SH-SY5Y (cell line): ENCODE measurements at regions not wholly inside any gene's neighbourhood (a gene's known extent, or its start where the extent isn't known, plus 50 kb on each side); places are given as distances from the start of the nearest gene placed in this dataset.

Source experiments
- GATA2 ChIP-seq: IDR thresholded peaks from 2 replicates; pipeline ENCODE4 v1.6.1; 2011; ENCODE audit warnings: mild to moderate bottlenecking, low read depth, low read length
- GATA3 ChIP-seq: IDR thresholded peaks from 2 replicates; pipeline ENCODE4 v1.6.1; 2011; ENCODE audit warnings: low read depth, mild to moderate bottlenecking, low read length, moderate library complexity

GRCh38 chr3:80978216-80978969 lies 783.1 kb downstream of the GBE1 start:
- no peak for TF ChIP-seq GATA2
- no peak for TF ChIP-seq GATA3

GRCh38 chr3:80970292-80970691 lies 791.2 kb downstream of the GBE1 start:
- no peak for TF ChIP-seq GATA3
- TF ChIP-seq GATA2: no peak

GRCh38 chr3:80929576-80929975 lies 831.9 kb downstream of the GBE1 start:
- TF ChIP-seq GATA2 (no peak), GATA3 (no peak)

- TF ChIP-seq GATA3: no peak
- TF ChIP-seq GATA2: no peak
Measured at GRCh38 chr3:80914854-80915253, 846.6 kb downstream of the GBE1 start.

GRCh38 chr3:80898211-80898610 lies 863.2 kb downstream of the GBE1 start:
- no peak for TF ChIP-seq GATA2
- no peak for TF ChIP-seq GATA3

- no peak for TF ChIP-seq GATA3
- no peak for TF ChIP-seq GATA2
Measured at GRCh38 chr3:80890571-80890970, 870.9 kb downstream of the GBE1 start.

- TF ChIP-seq GATA3 (no peak), GATA2 (no peak)
Measured at GRCh38 chr3:80889535-80889934, 871.9 kb downstream of the GBE1 start.

GRCh38 chr3:80870476-80871041 lies 890.9 kb downstream of the GBE1 start:
- TF ChIP-seq GATA3 (no peak), GATA2 (no peak)

GRCh38 chr3:80855482-80855881 lies 906.0 kb downstream of the GBE1 start:
- no peak for TF ChIP-seq GATA3
- TF ChIP-seq GATA2: no peak

GRCh38 chr3:80836395-80836794 lies 925.0 kb downstream of the GBE1 start:
- no peak for TF ChIP-seq GATA3
- TF ChIP-seq GATA2: no peak

- no peak for TF ChIP-seq GATA3
- TF ChIP-seq GATA2: no peak
Measured at GRCh38 chr3:80807577-80807976, 953.9 kb downstream of the GBE1 start.

- TF ChIP-seq GATA2 (no peak), GATA3 (no peak)
Measured at GRCh38 chr3:80806673-80807072, 954.8 kb downstream of the GBE1 start.

GRCh38 chr3:80788914-80789313 lies 972.5 kb downstream of the GBE1 start:
- TF ChIP-seq GATA3 (no peak), GATA2 (no peak)

- no peak for TF ChIP-seq GATA3
- no peak for TF ChIP-seq GATA2
Measured at GRCh38 chr3:80785875-80786274, 975.6 kb downstream of the GBE1 start.

- TF ChIP-seq GATA3: no peak
- TF ChIP-seq GATA2: no peak
Measured at GRCh38 chr3:80785475-80785874, 976.0 kb downstream of the GBE1 start.

GRCh38 chr3:80771085-80771484 lies 990.4 kb downstream of the GBE1 start:
- TF ChIP-seq GATA2 (no peak), GATA3 (no peak)
